H9 (cell line): ENCODE measurements at regions not wholly inside any gene's neighbourhood (a gene's known extent, or its start where the extent isn't known, plus 50 kb on each side); places are given as distances from the start of the nearest gene placed in this dataset.

Source experiments
- DNase-seq: peaks from one replicate; pipeline ENCODE4 v3.0.0-alpha.2; 2017
- H2AFZ ChIP-seq: one replicate; pipeline ENCODE4 v1.6.1; 2013; ENCODE audit warnings: mild to moderate bottlenecking, low read length, control low read depth, moderate library complexity
- H2AK5ac ChIP-seq: 2 replicates; pipeline ENCODE4 v1.6.1; 2013; ENCODE audit warnings: low read length, control low read depth, mixed read lengths; ENCODE audit not compliant: insufficient read length
- H2BK120ac ChIP-seq: one replicate; pipeline ENCODE4 v1.6.1; 2013; ENCODE audit warnings: low read depth, mild to moderate bottlenecking, low read length, control low read depth, inconsistent platforms; ENCODE audit not compliant: poor library complexity, severe bottlenecking
- H2BK12ac ChIP-seq: 2 replicates; pipeline ENCODE4 v1.6.1; 2013; ENCODE audit warnings: low read length, control low read depth, mixed read lengths, low read depth; ENCODE audit not compliant: insufficient read length
- H2BK15ac ChIP-seq: 2 replicates; pipeline ENCODE4 v1.6.1; 2013; ENCODE audit warnings: low read depth, low read length, control low read depth
- H2BK20ac ChIP-seq: one replicate; pipeline ENCODE4 v1.6.1; 2013; ENCODE audit warnings: low read depth, mild to moderate bottlenecking, low read length, control low read depth, inconsistent platforms; ENCODE audit not compliant: poor library complexity, severe bottlenecking
- H2BK5ac ChIP-seq: 2 replicates; pipeline ENCODE4 v1.6.1; 2013; ENCODE audit warnings: low read length, control low read depth, mixed read lengths; ENCODE audit not compliant: insufficient read length
- H3K14ac ChIP-seq: 2 replicates; pipeline ENCODE4 v1.6.1; 2013; ENCODE audit warnings: low read length, control low read depth; ENCODE audit not compliant: insufficient read depth
- H3K18ac ChIP-seq: 2 replicates; pipeline ENCODE4 v1.6.1; 2013; ENCODE audit warnings: low read depth, mild to moderate bottlenecking, mixed read lengths, low read length, control low read depth; ENCODE audit not compliant: insufficient read length
- H3K23ac ChIP-seq: 2 replicates; pipeline ENCODE4 v1.6.1; 2013; ENCODE audit warnings: low read length, control low read depth, mixed read lengths, low read depth; ENCODE audit not compliant: insufficient read length
- H3K23me2 ChIP-seq: 2 replicates; pipeline ENCODE4 v1.6.1; 2013; ENCODE audit warnings: low read depth, mild to moderate bottlenecking, mixed read lengths, low read length, control low read depth; ENCODE audit not compliant: insufficient read length, poor library complexity, severe bottlenecking
- H3K27ac ChIP-seq: 2 replicates; pipeline ENCODE4 v1.5.1; 2013; ENCODE audit warnings: low read length, control low read depth, mixed read lengths, low read depth; ENCODE audit not compliant: insufficient read length
- H3K27me3 ChIP-seq: 2 replicates; pipeline ENCODE4 v1.6.1; 2013; ENCODE audit warnings: low read length, control low read depth, inconsistent platforms; ENCODE audit not compliant: insufficient read depth
- H3K4ac ChIP-seq: 2 replicates; pipeline ENCODE4 v1.6.1; 2013; ENCODE audit warnings: low read depth, mild to moderate bottlenecking, control low read depth, inconsistent platforms, low read length, moderate library complexity
- H3K4me1 ChIP-seq: 2 replicates; pipeline ENCODE4 v1.6.1; 2013; ENCODE audit warnings: low read length, control low read depth, inconsistent platforms; ENCODE audit not compliant: insufficient read depth
- H3K4me2 ChIP-seq: 2 replicates; pipeline ENCODE4 v1.6.1; 2013; ENCODE audit warnings: low read length, control low read depth, mixed read lengths; ENCODE audit not compliant: insufficient read length, insufficient read depth
- H3K56ac ChIP-seq: 2 replicates; pipeline ENCODE4 v1.6.1; 2013; ENCODE audit warnings: low read depth, mild to moderate bottlenecking, mixed read lengths, low read length, control low read depth; ENCODE audit not compliant: insufficient read length
- H3K79me1 ChIP-seq: 2 replicates; pipeline ENCODE4 v1.6.1; 2013; ENCODE audit warnings: low read depth, mild to moderate bottlenecking, moderate library complexity, low read length, control low read depth, inconsistent platforms; ENCODE audit not compliant: insufficient read depth, poor library complexity, severe bottlenecking
- H3K79me2 ChIP-seq: 2 replicates; pipeline ENCODE4 v1.6.1; 2013; ENCODE audit warnings: low read length, control low read depth, inconsistent platforms; ENCODE audit not compliant: insufficient read depth
- H3K9ac ChIP-seq: 2 replicates; pipeline ENCODE4 v1.6.1; 2013; ENCODE audit warnings: low read length, control low read depth, mixed read lengths; ENCODE audit not compliant: insufficient read length; ENCODE audit errors: extremely low read depth
- H3K9me3 ChIP-seq: one replicate; pipeline ENCODE4 v1.6.1; 2013; ENCODE audit warnings: low read depth, low read length, inconsistent platforms; ENCODE audit not compliant: control insufficient read depth
- H3T11ph ChIP-seq: one replicate; pipeline ENCODE4 v1.6.1; 2013; ENCODE audit warnings: mild to moderate bottlenecking, low read length, control low read depth, inconsistent platforms
- H4K20me1 ChIP-seq: one replicate; pipeline ENCODE4 v1.6.1; 2013; ENCODE audit not compliant: control insufficient read depth, insufficient read length, insufficient read depth
- H4K5ac ChIP-seq: 2 replicates; pipeline ENCODE4 v1.6.1; 2013; ENCODE audit warnings: low read depth, mild to moderate bottlenecking, mixed read lengths, low read length, control low read depth; ENCODE audit not compliant: insufficient read length
- H4K8ac ChIP-seq: replicated peaks from 2 replicates; pipeline ENCODE4 v1.6.1; 2013; ENCODE audit warnings: low read length, control low read depth, mixed read lengths, low read depth; ENCODE audit not compliant: insufficient read length
- H4K91ac ChIP-seq: 2 replicates; pipeline ENCODE4 v1.6.1; 2013; ENCODE audit warnings: low read depth, mild to moderate bottlenecking, moderate library complexity, mixed read lengths, low read length, control low read depth; ENCODE audit not compliant: insufficient read length
- H3K27ac Mint-ChIP-seq, 3 experiments: 2 replicates in 2 of 3; 3 replicates in 1 of 3; pipeline ENCODE4 v1.8.0; 2020 to 2021; ENCODE audit warnings: mixed read lengths in 3 of 3, mild to moderate bottlenecking in 1 of 3, moderate library complexity in 1 of 3
- H3K27me3 Mint-ChIP-seq: 2 replicates; pipeline ENCODE4 v1.8.0; 2021; ENCODE audit warnings: low read depth, mild to moderate bottlenecking, moderate library complexity, mixed read lengths
- H3K36me3 Mint-ChIP-seq, 3 experiments: 2 replicates in 2 of 3; 3 replicates in 1 of 3; pipeline ENCODE4 v1.8.0; 2020 to 2021; ENCODE audit warnings: low read depth in 3 of 3, mixed read lengths in 3 of 3; ENCODE audit not compliant: insufficient read depth in 1 of 3
- H3K4me1 Mint-ChIP-seq, 2 experiments: 2 replicates each; pipeline ENCODE4 v1.8.0; 2020; ENCODE audit warnings: mixed read lengths in 2 of 2
- H3K4me3 Mint-ChIP-seq, 2 experiments: 2 replicates in 1 of 2; 3 replicates in 1 of 2; pipeline ENCODE4 v1.8.0; 2020 to 2021; ENCODE audit warnings: mild to moderate bottlenecking in 2 of 2, mixed read lengths in 2 of 2, moderate library complexity in 1 of 2
- H3K9me3 Mint-ChIP-seq, 2 experiments: 2 replicates in 1 of 2; 3 replicates in 1 of 2; pipeline ENCODE4 v1.8.0; 2020; ENCODE audit warnings: mild to moderate bottlenecking in 2 of 2, mixed read lengths in 2 of 2, moderate library complexity in 1 of 2
- WGBS: extraction: QIAGEN DNeasy Blood & Tissue Kit; methylation state at CpG from one replicate; pipeline ENCODE4 v1.1.7; 2013; ENCODE audit warnings: missing lambda C conversion rate, low lambda C conversion rate, mixed read lengths; ENCODE audit not compliant: insufficient read length; ENCODE audit errors: extremely low coverage; 5-methylcytosine and 5-hydroxymethylcytosine counted together
- TF ChIP-seq, protein P1 (sequence below): fragments of 200-600 bp; sonication (generic); conservative IDR thresholded peaks from 3 replicates; pipeline ENCODE4 v1.8.0; 2021; ENCODE audit warnings: antibody characterized with exemption, mild to moderate bottlenecking

DNA sequence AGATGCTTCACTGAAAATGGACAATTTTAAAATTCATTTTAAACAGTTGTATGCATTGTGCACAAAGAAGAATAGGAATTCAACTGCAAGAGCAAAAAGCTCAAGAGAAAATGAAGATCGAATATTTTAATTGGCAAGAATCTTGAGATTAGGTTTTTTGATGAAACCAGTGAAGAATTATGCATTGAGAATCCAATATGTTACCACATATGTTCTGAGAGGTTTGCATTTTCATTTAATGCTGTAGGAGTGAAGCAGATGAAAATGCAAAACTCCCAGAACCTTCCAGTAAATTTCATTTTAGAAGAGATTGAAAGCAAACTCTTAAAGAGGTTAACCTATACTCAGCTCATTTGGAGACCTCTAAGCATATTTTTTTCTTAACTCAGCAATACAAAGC, 298.0 kb downstream of the OLFM3 start:
- Histone ChIP-seq H2BK15ac (no peak overlapping the region), H2BK20ac (no peak overlapping the region), H3K27me3 (no peaks in the 10 kb centered on the region), H2AFZ (no peak overlapping the region), H3K23ac (no peak overlapping the region), H3K27ac (no peak overlapping the region), H4K20me1 (no peaks in the 10 kb centered on the region), H3K18ac (no peak overlapping the region), H3K56ac (no peak overlapping the region), H2BK5ac (no peak overlapping the region), H3K4me1 (no peaks in the 10 kb centered on the region), H2BK120ac (no peak overlapping the region), H4K8ac (no peak overlapping the region), H2AK5ac (no peak overlapping the region), H3K9me3 (no peaks in the 10 kb centered on the region), H3K79me1 (no peaks in the 10 kb centered on the region), H3K14ac (no peak overlapping the region), H3K79me2 (no peaks in the 10 kb centered on the region), H4K5ac (no peak overlapping the region), H3K4ac (no peak overlapping the region), H4K91ac (no peak overlapping the region), H3T11ph (no peak overlapping the region), H3K23me2 (no peaks in the 10 kb centered on the region), H3K4me2 (no peak overlapping the region), H2BK12ac (no peak overlapping the region), H3K9ac (no peak overlapping the region)
- no peak overlapping the region for H3K4me3 Mint-ChIP-seq
- H3K27me3 Mint-ChIP-seq: no peaks in the 10 kb centered on the region
- no CpG with 5 or more reads among the region's 1 CpG for WGBS
- no peak overlapping the region for H3K27ac Mint-ChIP-seq
- TF ChIP-seq, protein P1, sequence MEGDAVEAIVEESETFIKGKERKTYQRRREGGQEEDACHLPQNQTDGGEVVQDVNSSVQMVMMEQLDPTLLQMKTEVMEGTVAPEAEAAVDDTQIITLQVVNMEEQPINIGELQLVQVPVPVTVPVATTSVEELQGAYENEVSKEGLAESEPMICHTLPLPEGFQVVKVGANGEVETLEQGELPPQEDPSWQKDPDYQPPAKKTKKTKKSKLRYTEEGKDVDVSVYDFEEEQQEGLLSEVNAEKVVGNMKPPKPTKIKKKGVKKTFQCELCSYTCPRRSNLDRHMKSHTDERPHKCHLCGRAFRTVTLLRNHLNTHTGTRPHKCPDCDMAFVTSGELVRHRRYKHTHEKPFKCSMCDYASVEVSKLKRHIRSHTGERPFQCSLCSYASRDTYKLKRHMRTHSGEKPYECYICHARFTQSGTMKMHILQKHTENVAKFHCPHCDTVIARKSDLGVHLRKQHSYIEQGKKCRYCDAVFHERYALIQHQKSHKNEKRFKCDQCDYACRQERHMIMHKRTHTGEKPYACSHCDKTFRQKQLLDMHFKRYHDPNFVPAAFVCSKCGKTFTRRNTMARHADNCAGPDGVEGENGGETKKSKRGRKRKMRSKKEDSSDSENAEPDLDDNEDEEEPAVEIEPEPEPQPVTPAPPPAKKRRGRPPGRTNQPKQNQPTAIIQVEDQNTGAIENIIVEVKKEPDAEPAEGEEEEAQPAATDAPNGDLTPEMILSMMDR: no peak
- H3K9me3 Mint-ChIP-seq: no peaks in the 10 kb centered on the region
- H3K36me3 Mint-ChIP-seq: no peaks in the 10 kb centered on the region
- DNase-seq: no peak
- peaks cover 12 to 15% of the 10 kb centered on the region in 2 experiments for H3K4me1 Mint-ChIP-seq
